Retina (tissue), 1 donor: ENCODE measurements at regions not wholly inside any gene's neighbourhood (a gene's known extent, or its start where the extent isn't known, plus 50 kb on each side); places are given as distances from the start of the nearest gene placed in this dataset.

Source experiments
- DNase-seq: peaks from one replicate; pipeline ENCODE4 v3.0.0-alpha.2; 2016

GRCh38 chr9:79896390-79896980 is 324.7 kb downstream of the TLE4 start:
- no peak for DNase-seq

- peak; percentile 61 for DNase-seq
Observed at GRCh38 chr9:79895232-79895631, 323.5 kb downstream of the TLE4 start.

GRCh38 chr9:79889369-79889768 is 317.6 kb downstream of the TLE4 start:
- DNase-seq: no peak

GRCh38 chr9:79885093-79885857 is 313.5 kb downstream of the TLE4 start:
- no peak for DNase-seq

- no peak for DNase-seq
Observed at GRCh38 chr9:79884546-79884945, 312.8 kb downstream of the TLE4 start.

GRCh38 chr9:79883073-79883645 is 311.4 kb downstream of the TLE4 start:
- DNase-seq: no peak

- no peak for DNase-seq
Observed at GRCh38 chr9:79880626-79881025, 308.9 kb downstream of the TLE4 start.

GRCh38 chr9:79877943-79878602 is 306.3 kb downstream of the TLE4 start:
- no peak for DNase-seq

GRCh38 chr9:79868567-79869189 is 296.9 kb downstream of the TLE4 start:
- DNase-seq: no peak

GRCh38 chr9:79862921-79863890 is 291.4 kb downstream of the TLE4 start:
- DNase-seq: no peak

GRCh38 chr9:79858508-79858907 is 286.7 kb downstream of the TLE4 start:
- DNase-seq: no peak

- DNase-seq: no peak
Observed at GRCh38 chr9:79857188-79857587, 285.4 kb downstream of the TLE4 start.

- no peak for DNase-seq
Observed at GRCh38 chr9:79847074-79847473, 275.3 kb downstream of the TLE4 start.

- no peak for DNase-seq
Observed at GRCh38 chr9:79829566-79830302, 258.0 kb downstream of the TLE4 start.

GRCh38 chr9:79824265-79824664 is 252.5 kb downstream of the TLE4 start:
- no peak for DNase-seq

GRCh38 chr9:79817438-79818004 is 245.8 kb downstream of the TLE4 start:
- DNase-seq: peak; percentile 77

- no peak for DNase-seq
Observed at GRCh38 chr9:79813258-79813638, 241.5 kb downstream of the TLE4 start.

- DNase-seq: no peak
Observed at GRCh38 chr9:79812507-79813257, 240.9 kb downstream of the TLE4 start.

- DNase-seq: no peak
Observed at GRCh38 chr9:79812099-79812498, 240.3 kb downstream of the TLE4 start.

GRCh38 chr9:79809931-79810330 is 238.2 kb downstream of the TLE4 start:
- DNase-seq: no peak
